ENCODE measurements at regions not wholly inside any gene's neighbourhood (a gene's known extent, or its start where the extent isn't known, plus 50 kb on each side); places are given as distances from the start of the nearest gene placed in this dataset.
A peak's percentile ranks its signal among the peaks of the same experiment; 100 is the strongest.

- Histone ChIP-seq H3K4me1 (peaks cover 0 to 6% (median 0%) of the 10 kb centered on the region in 4 donors), H3K27ac (peak overlapping the region in 2 of 4 donors; percentile 43 to 44), H3K36me3 (no peaks in the 10 kb centered on the region), H3K9me3 (no peaks in the 10 kb centered on the region), H3K4me3 (no peak overlapping the region), H3K27me3 (no peaks in the 10 kb centered on the region)
- DNase-seq: no peak
- WGBS, 2 donors: 16 to 49% methylated on average over 4 of the region's 4 CpGs
- TF ChIP-seq POLR2AphosphoS5 (IDR thresholded peaks at IDR 0.05): no peak
- TF ChIP-seq CTCF (IDR thresholded peaks at IDR 0.05): peak in 3 of 4 experiments; percentile 13 to 26 (median 23)
- TF ChIP-seq POLR2A (IDR thresholded peaks at IDR 0.05): no peak
- no peak for TF ChIP-seq EP300 (IDR thresholded peaks at IDR 0.05)
- intact Hi-C loops (cut with DNase I): loop anchor here (5.0 to 10.0 kb wide), 4 partner anchors 42 to 270 kb away; no protein-coding TSS in a partner anchor
These were observed 283.4 kb downstream of the BCOR start for GRCh38 chrX:39814391-39814790.

GRCh38 chrX:39815631-39816030 is 282.1 kb downstream of the BCOR start:
- Histone ChIP-seq H3K27ac (no peak overlapping the region), H3K4me1 (peaks cover 0 to 6% (median 2%) of the 10 kb centered on the region in 4 donors), H3K36me3 (no peaks in the 10 kb centered on the region), H3K4me3 (no peak overlapping the region), H3K9me3 (no peaks in the 10 kb centered on the region), H3K27me3 (no peaks in the 10 kb centered on the region)
- DNase-seq: no peak
- TF ChIP-seq CTCF (IDR thresholded peaks at IDR 0.05): no peak
- TF ChIP-seq POLR2A (IDR thresholded peaks at IDR 0.05): no peak
- TF ChIP-seq POLR2AphosphoS5 (IDR thresholded peaks at IDR 0.05): no peak
- no peak for TF ChIP-seq EP300 (IDR thresholded peaks at IDR 0.05)
- WGBS, 2 donors: 83 to 92% methylated on average over 1 of the region's 1 CpG
- intact Hi-C loops (cut with DNase I): loop anchor here (5.0 to 10.0 kb wide), 4 partner anchors 81 to 452 kb away; no protein-coding TSS in a partner anchor

GRCh38 chrX:39816871-39817731 is 280.7 kb downstream of the BCOR start:
- Histone ChIP-seq H3K36me3 (no peaks in the 10 kb centered on the region), H3K27me3 (peaks cover 0 to 10% (median 0%) of the 10 kb centered on the region in 3 donors), H3K27ac (no peak overlapping the region), H3K9me3 (peaks cover 0 to 3% (median 0%) of the 10 kb centered on the region in 4 donors), H3K4me1 (peaks cover 0 to 10% (median 5%) of the 10 kb centered on the region in 4 donors), H3K4me3 (no peak overlapping the region)
- DNase-seq: no peak
- intact Hi-C loops (cut with DNase I): loop anchor here (5.0 to 10.0 kb wide), 4 partner anchors 82 to 450 kb away; no protein-coding TSS in a partner anchor
- 54 to 58% methylated on average over 16 of the region's 16 CpGs for WGBS, 2 donors
- no peak for TF ChIP-seq EP300 (IDR thresholded peaks at IDR 0.05)
- no peak for TF ChIP-seq CTCF (IDR thresholded peaks at IDR 0.05)
- TF ChIP-seq POLR2AphosphoS5 (IDR thresholded peaks at IDR 0.05): no peak
- no peak for TF ChIP-seq POLR2A (IDR thresholded peaks at IDR 0.05)

GRCh38 chrX:39817754-39818470 is 279.8 kb downstream of the BCOR start:
- no peak for TF ChIP-seq EP300 (IDR thresholded peaks at IDR 0.05)
- no peak overlapping the region for H3K4me3 ChIP-seq
- H3K36me3 ChIP-seq: no peaks in the 10 kb centered on the region
- H3K4me1 ChIP-seq: peaks cover 0 to 10% (median 5%) of the 10 kb centered on the region in 4 donors
- intact Hi-C loops (cut with DNase I): loop anchor here (5.0 to 10.0 kb wide), 4 partner anchors 83 to 449 kb away; no protein-coding TSS in a partner anchor
- H3K9me3 ChIP-seq: peaks cover 0 to 3% (median 0%) of the 10 kb centered on the region in 4 donors
- 34 to 75% methylated on average over 12 of the region's 12 CpGs for WGBS, 2 donors
- DNase-seq: no peak
- H3K27ac ChIP-seq: no peak overlapping the region
- peaks cover 0 to 10% (median 0%) of the 10 kb centered on the region in 3 donors for H3K27me3 ChIP-seq
